ENCODE measurements at regions not wholly inside any gene's neighbourhood (a gene's known extent, or its start where the extent isn't known, plus 50 kb on each side); places are given as distances from the start of the nearest gene placed in this dataset.

DNA sequence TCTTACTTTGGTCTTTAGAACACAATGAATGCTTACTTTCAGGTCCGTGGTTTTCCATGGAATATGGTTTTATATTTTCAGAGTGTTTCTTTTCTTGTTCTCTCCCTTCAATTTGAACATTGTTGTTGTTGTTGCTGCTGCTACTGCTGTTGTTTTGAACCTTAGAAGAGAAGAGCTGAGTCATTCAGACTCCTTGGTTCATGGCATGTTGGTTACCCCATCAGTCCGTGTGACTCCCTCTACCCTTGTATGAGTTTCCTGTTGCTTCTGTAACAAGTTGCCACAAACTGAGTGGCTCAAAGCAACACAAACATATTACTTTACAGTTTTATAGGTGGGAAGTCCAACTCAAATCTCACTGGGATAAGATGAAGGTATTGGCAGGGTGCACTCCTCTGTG, 511.0 kb downstream of the INSC start:
- no peak for DNase-seq

DNA sequence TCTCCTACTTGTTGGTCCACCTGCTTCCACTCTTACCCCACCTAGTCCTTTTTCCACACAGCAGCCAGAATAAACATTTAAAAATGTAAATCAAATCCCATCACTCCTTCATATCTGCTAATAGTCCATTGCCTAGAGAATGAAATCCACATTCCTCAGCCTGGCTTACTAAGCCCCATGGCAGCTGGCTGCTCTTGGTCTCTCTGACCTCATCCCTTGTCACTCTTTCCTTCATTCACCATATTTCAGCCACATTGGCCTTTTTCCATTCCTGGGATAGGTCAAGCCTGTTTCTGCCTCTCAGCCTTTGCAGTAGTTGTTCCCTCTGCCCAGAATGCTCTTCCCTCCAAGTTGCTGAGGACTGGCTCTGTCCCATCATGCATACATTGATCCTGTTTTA, 512.8 kb downstream of the INSC start:
- DNase-seq, result no peak

DNA sequence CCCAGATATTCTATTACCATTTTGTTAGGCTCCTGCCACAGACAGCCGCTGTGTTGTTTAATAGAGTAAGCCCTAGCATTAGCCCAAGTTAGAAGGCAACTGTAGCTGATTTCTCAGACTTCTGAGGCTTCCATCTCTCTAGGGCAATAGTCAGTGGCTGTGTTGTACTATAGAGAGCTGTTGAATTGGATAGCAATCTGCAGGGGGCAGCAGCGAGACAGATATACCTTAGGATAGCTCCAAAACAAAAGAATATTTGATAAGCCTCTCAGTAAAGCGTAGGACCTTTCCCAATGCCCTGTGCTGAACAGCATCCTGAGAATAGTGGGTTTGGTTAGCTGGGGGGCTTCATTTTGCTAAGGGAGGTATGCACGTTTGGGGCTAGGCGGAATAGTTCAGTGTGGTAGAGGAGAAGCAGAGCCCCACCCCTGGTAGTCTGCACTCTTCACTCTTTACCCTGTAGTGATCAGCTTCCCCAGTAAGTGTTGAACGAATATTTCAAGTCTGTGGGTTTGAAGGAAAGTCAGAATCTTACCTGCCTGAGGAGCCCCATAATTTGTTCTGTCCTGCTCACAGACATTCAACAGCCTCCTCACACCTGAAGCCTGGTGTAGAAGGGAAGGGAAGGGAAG, 515.1 kb downstream of the INSC start:
- DNase-seq, result no peak

DNA sequence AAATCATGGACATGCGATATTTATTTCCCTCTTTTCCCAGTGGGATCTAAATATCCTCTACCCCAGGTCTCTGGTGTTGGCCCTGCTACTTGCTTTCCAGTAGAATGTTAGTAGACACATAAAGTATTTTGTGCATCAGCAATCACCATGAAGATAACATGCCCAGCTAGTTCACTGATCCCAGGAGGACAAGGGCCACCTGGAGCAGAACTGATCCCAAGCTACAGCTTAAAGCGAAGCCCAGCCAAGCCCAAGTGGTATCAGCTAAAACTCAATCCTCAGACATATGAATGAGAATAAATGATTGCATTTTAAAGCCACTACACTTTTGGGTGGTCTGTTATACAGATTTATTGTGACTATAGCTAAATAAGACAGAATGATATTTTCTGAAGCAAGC, 516.2 kb downstream of the INSC start:
- no peak for DNase-seq

DNA sequence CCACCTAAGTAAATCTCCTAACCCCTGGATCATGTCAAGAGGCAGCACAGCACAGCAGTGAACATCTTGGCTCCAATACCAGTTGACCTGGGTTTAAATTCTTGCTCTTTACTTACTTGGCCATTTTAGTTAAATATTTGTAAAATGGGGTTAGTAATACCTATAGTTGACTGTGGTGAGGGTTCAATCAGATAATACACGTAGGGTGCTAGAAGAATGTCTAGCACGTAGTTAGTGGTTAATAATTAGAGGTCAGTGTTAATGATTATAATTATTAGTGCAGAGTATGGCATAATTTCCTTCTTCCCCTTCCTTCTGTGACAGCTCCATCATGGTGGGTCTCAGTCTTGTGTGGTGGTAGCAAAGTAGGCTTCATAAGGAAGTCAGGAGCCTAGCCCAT, 520.8 kb downstream of the INSC start:
- no peak for DNase-seq

DNA sequence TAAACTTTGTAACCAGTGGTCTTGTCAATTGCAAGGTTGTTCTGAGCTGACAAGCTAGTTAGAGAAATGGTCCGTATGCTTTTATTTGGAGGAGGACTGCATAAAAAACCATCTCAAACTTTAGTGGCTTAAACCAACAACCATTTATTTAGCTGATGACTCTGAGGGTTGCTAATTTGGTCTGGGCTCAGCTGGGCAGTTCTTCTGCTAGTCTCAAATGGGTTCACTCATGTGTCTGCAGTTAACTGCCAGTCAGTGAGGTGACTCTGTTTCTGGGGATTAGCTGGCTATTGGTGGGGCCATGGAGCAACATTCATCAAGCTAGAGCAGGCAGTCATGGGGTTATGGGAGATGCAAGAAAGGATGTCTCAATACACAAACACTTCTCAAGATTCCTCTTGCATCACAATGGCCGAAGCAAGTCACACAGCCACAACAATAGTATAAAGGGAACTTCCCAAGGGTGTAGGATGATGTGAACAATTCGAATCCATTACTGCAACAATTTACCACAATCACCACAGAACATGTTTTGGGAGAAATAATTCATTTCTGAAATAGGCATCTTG, 521.9 kb downstream of the INSC start:
- no peak for DNase-seq

DNA sequence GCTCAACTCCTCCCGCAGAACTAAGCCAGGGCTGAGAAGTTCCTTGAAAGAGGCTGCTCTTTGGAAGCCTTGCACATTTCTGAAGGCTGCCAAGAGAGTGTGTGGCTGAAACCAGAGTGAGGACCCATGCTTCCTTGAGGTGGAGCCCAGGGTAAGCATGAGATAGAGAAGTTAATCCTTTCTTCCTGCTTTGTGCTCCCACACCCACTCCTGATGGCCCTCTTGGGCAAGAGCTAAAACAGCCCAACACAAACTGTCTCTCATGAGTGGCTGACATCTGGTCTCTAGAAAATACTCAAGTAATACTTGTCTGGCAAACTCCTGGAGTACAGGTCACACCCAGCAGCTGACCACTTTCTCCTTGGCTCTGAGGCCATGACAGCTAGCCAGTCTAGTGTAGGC, 523.7 kb downstream of the INSC start:
- DNase-seq, result no peak

DNA sequence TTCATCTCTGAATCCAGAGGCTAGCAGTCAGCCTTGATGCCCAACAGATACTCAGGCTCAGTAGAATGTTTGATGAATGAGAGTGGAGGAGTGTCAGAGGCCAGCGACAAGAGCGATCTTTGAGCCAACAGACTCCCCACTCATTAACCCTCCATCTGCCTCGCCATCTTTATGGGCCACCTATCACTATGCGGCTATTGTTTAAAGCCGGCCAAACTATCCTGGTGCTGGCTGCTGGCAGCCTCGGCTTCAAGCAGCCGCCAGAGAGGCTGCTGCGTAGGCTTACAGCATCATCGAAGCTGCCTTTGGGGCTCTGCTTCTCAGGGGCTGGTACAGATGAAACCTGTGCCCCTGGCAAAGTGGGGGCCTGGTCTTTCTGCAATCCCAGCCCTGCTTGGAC, 525.6 kb downstream of the INSC start:
- DNase-seq, result no peak

DNA sequence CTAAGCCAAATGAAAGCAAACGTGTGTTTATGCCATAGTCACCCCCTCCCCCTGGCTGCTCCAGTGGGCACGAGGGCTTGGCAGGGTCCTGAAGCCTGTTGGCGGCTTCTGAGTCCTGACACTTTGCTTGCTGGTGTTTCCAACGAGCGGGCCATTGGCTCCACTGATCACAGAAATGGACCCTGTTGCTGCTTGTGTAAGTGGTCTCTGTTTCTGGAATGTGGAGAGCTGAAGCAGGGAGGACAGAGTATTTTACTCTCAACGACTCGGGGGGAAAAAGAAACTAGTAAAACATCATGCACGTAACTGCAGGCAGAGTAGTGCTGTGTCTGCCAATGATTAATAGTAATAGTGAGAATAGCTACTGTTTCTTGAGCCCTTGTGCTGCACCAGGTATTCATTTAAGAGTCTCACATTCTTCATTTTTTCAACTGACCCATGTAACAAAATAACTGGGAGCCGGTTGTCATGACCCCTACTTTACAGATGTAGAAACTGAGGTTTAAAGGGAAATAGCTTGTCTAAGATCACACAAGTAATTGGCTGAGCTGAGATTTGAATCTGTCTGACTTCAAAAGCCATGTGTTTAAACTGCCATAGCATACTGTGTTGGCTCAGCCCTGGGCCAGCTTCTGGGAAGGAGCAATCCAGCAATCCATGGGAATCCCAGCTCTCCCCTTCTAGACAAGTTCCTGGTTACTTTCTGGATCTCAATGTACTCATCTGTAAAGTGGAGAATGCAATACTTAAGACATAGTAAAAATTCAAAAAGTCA, 526.7 kb downstream of the INSC start:
- peak; percentile 61 for DNase-seq

DNA sequence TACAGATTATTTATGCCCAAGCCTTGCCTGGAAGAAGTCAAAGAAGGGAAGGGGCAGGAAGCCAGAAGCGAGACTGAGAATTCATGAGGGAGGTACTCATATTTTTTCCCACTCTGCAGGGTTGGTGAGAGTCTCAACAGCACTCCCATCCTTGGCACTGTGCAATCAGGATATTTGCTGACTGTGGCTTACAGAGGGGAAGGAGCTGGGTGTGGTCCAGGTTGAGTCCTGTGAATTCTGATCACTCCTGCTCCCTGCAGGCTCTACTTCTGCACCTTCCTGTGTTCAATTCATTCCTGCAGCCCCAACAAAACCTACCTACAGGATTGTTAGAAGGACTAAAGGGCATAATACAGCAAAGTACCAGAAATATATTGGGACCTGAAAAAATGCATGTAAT, 530.5 kb downstream of the INSC start:
- DNase-seq, result peak; percentile 40

DNA sequence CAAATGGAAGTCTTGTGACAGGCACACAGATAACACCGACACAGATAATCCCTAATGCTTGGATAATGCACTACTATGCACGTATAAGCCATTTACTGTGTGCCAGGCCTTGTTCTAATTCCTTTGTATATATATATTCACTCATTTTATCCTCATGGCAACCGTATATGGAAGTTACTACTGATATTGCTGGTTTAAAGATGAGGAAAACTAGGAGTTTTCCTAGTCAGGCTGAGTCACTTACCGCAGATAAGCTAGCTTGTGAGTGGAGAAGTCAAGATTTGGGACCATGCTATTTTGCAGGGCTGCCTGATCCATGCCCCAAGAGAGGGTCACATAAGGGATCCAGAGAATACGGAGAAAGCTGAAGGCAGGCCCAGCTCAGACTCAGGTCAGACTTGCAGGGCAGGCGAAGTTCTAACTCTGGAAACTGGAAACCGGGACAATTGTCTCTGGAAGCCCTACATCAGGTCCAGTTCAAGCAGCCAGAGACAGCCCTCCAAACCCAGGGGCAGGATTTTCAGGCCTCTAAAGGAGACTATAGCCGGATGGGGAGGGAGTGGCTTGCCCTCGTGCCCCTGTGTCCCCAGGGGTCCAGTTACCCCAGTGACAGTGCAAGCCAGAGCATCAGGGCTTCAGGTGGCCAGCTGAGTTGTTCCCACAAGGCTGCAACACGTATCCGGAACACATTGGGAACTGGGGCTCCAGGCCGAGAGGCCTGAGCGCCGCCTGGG, 534.8 kb downstream of the INSC start:
- DNase-seq, result no peak

DNA sequence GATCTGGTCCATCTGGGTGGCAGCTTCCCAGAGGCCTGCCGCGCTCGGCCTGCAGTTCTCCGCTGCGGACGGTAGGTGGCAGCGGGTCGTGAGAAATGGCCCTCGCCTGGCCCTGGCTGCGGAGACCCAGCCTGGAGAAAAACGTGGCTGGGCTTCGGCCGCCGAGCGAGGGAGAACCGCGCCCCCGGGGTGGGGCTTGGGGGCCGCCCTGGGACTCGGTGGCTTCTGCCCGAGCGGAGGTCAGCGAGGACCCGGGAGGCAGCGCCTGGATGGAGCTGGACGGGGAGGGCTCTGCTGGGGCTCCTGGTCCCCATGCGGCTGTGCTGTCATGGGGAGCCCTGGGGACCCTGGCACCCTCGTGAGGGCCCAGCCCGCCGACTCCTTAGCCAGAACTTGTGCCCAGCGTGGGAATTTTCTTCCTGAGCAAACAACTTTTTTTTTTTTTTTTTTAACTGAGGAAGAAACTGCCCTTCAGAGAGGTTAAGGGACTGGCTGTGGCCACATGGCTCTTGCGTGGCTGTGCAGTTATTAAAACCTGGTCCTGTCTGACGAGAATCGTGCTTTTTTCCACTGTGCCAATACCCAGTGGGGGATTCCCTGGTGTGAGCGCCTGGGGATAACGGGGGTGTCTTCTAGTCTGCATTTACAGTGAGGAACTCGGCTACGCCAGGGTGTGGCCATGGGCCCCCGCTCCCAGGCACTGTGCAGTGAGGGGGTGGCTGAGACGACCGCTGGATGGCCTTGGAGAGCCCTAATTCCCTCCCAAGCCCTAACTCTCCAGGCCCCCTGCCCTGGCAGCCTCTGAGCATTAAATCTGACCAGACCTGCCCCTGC, 535.6 kb downstream of the INSC start:
- peak; percentile 96 for DNase-seq

DNA sequence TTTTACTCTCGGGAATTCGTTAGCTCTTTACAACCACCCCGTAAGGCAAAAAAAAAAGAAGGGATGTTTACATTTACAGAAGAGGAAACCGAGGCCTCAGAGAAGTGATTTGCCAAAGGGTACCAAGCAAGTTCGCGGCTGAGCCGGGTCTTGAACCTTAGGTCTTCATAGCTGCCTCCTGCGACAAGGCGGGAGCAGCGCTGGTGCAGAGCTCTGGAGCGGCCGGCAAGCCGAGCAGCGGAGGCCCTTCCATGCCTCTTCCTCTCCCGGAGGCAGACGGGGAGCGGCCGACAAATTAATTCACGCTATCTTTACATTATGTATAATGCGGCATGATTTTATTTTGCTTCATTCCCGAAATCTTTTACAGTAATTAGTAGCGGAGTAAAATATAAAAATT, 536.3 kb downstream of the INSC start:
- no peak for DNase-seq

DNA sequence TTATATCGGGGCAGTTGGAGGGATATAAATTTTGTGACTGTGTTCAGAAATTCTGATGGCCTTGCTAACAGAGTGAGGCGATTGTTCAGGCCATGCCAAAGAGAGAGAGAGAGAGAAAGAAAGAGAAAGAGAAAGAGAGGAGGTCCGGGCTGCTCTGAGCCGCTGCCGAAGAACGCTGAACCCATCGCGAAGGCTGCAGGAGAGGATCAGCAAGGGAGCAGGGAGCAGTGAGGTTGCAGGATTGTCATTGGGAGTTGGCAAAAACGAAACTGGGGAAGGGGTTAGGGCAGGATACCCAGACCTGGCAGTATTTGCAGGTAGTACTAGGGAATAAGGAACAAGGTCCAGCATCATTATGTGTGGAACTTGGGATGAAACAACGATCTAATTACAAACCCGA, 537.1 kb downstream of the INSC start:
- DNase-seq, result peak; percentile 45

DNA sequence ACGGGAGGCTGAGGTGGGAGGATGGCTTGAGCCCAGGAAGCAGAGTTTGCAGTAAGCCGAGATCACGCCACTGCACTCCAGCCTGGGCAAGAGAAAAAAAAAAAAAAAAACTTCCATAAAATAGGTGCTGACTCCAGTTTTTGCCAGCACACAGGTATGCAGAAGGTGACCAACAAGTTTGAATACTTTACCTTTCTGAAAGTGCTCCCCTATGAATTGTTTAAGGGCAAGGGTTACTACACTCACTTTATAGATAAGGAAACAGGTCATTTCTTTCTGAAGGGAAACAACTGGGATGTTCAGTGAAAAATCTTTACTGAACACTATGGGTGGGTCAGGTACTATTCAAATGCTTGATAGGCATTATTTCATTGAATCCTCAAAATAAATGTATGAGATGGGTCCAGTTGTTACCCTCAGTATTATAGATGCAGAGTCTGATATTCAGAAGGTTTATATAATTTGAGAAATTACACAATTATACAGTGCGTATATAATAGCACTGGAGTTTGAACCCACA, 538.5 kb downstream of the INSC start:
- DNase-seq, result no peak

DNA sequence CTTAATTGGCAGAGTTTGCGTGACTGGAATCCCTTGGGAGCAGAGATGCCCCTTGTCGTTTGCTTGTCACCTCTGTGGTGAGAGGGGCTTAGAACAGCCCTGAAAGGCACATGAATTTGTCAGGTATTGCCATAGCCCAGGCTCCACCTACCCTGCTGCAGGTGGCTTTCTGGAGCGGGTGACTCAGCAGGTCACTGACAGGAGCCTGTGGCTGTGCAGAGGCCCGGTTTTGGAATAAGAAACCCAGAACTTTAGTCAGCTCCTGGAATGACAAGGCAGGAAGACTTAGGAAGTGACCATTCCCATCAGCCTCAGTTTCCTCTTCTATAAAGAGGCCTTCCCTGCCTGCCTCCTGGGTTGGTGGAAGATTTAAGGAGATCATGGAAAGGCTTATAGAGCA, 539.7 kb downstream of the INSC start:
- DNase-seq, result no peak

DNA sequence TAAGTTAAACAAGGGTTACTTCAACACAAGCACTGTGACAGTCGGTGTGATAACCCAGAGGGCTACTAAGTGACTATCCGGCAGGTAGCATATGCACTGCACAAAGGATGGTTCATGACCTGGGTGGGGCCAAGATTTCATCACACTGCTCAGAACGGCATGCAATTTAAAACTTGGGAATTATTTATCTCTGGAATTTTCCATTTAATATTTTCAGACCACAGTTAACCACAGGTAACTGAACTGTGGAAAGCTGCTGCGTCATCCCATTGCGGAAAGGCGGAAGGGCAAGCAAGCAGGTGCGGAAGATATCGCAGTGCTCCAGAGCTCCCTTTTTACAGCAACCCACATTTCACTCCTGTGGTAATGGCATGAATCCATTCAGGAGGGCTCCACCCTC, 540.8 kb downstream of the INSC start:
- DNase-seq, result no peak

DNA sequence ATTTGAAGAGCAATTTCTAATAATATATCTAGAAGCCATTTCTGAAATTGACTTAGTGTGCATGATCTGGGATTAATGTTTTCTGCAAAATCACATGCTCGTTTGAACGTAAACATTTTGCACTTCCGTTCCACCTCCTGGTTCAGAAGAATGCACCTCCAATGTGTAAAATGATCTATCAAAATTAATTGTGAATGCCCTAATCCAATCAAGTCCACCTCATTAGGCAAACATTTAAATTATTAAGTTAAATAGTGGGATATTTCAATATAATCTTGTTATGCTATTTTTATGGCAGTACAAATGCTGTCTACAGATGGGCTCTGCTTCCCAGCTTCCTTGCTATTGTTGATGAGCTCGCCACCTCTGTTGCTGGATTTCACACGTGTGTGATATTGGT, 542.5 kb downstream of the INSC start:
- no peak for DNase-seq

DNA sequence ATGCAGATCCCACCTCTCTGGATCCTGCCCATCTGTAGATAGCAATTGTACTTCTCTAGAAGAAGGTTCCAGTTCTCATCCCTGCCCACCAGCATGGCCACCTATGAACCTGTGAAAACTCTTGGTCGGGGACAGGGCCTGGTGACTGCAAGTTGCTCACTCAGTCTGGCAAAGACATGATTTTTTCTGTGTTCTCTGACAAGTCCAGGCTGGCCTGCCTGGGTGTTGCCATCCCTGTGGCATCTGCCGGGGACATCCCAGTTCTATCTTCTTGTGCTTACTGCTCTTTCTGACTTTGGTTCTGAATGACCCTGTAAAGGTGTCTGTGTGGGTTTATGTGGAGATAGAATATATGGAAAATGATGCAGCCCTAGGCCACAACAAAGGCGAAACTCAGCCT, 545.8 kb downstream of the INSC start:
- DNase-seq, result no peak

DNA sequence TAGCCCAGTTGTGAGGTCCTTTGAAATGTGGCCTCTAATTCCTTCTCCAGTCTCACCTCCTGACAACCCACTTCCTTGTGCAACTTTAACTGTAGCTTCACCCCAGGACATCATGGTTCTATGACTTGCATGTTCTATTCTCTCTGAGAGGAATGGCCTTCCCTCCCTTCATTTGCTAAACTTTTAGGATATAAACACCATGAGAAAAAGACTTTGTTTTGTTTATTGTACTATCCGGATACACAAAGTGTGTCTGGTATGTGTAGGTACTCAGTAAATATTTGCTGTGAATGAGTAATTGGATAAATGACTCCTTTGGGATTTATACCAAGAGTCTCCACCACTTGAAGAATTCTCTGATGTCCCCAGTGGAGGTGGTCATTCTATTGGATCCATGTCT, 547.6 kb downstream of the INSC start:
- DNase-seq, result no peak

DNA sequence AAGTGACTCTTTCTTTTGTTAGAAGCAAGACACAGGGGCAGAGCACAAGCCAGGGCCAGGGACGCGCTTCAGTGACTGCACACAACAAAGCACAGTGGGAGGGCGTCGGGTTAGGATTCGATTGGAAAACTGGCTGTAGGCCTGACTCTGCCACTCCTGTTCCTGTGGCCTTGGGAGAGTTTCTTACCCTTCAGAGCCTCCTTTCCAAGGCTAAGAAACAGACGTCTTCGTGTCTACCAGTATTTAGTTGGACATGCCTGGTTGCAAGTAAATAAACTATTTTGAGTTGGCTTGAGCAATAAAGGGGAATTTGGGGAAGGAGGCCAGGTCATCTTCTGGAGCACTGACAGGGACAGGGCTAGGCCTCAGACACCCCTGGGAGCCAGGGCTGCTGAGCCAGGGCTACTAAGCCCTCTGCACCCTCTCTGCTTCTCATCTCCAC, 549.1 kb downstream of the INSC start:
- no peak for DNase-seq

DNA sequence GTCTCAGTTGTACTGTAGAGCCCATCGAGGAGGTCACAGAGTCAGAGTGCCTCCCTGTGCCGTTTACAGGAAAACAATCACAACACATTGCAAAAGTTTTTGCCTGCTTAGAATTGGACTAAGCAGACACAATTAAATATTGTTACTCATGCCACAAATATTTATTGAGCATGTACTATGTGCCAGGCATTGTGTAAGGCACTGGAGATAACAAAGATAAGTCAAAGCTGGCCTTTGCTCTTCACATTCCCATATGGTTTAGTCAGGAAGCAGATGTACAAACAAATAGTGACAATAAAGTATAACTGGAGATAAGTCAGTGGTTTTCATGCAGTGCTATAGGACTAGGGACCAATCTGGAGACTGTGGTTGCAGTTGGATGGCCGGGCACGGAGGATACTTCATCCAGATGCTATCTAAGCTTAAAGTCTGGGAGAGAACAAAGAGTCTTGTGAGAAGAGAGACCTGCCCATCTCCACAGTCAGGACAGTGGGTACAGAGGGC, 550.7 kb downstream of the INSC start:
- DNase-seq, result no peak
